K562 (cell line): ENCODE measurements at regions not wholly inside any gene's neighbourhood (a gene's known extent, or its start where the extent isn't known, plus 50 kb on each side); places are given as distances from the start of the nearest gene placed in this dataset.

ENCODE experiments used
- ATAC-seq: fragments of 200-7000 bp; cut with Tn5 transposase; 3 replicates; pipeline ENCODE4 v1.9.1; 2020; ENCODE audit warnings: moderate library complexity
- BruUV-seq: library from RNA; stranded (reverse); fragments of 400-500 nt; replicated peaks from 2 replicates; lab custom pipeline; 2021; lab: Mats Ljungman, UMichigan
- CTCF ChIA-PET: fragments of 300-600 bp; formaldehyde crosslinking; extraction: SDS; loops from one replicate; lab custom pipeline; 2021; ENCODE audit warnings: low intra/inter-chr PET ratio; lab: Yijun Ruan, JAX
- POLR2A ChIA-PET: fragments of 300-600, 350-650 bp; sonication (Branson Sonifier 250); formaldehyde crosslinking; extraction: SDS; loops from one replicate; lab custom pipeline; 2021; ENCODE audit warnings: antibody characterized with exemption, inconsistent platforms; lab: Yijun Ruan, JAX
- DNase-seq, 4 experiments: peaks; one replicate each; pipeline versions ENCODE4 v3.0.0 to v3.0.0-alpha.2; 2011 to 2018; ENCODE audit warnings: low spot score in 3 of 4, mixed read lengths in 3 of 4; ENCODE audit errors: extremely low read depth in 1 of 4
- FAIRE-seq: peaks from 2 replicates; lab custom pipeline; 2011; peaks lifted over from hg19 to GRCh38; lab: Jason Lieb, UNC
- H2AFZ ChIP-seq: 2 replicates; pipeline ENCODE4 v1.6.0; 2011; ENCODE audit warnings: low read depth, low read length, control low read depth, inconsistent platforms
- H3K27ac ChIP-seq: fragments of 200-600 bp; 3 replicates; pipeline ENCODE4 v1.8.0; 2011; ENCODE audit warnings: low read depth, mild to moderate bottlenecking, control low read depth, inconsistent platforms, low read length, moderate library complexity, mixed read lengths; ENCODE audit errors: extremely low read depth
- H3K27me3 ChIP-seq, 2 experiments: fragments of 300-600 bp in 1 of 2; 2 replicates in 1 of 2; 3 replicates in 1 of 2; pipeline versions ENCODE4 v1.6.0 to v1.8.0; 2011; ENCODE audit warnings: inconsistent platforms in 2 of 2, low read length in 2 of 2, mild to moderate bottlenecking in 1 of 2, mixed read lengths in 1 of 2, moderate library complexity in 1 of 2; ENCODE audit not compliant: control insufficient read depth in 2 of 2, insufficient read depth in 2 of 2
- H3K36me3 ChIP-seq: fragments of 300-600 bp; 3 replicates; pipeline ENCODE4 v1.8.0; 2011; ENCODE audit warnings: mild to moderate bottlenecking, low read length, inconsistent platforms; ENCODE audit not compliant: control insufficient read depth, insufficient read depth
- H3K4me1 ChIP-seq, 2 experiments: fragments of 200-600 bp in 1 of 2; replicated peaks in 1 of 2; 2 replicates in 1 of 2; 3 replicates in 1 of 2; pipeline versions ENCODE4 v1.5.1 to v1.8.0; 2011; ENCODE audit warnings: inconsistent platforms in 2 of 2, low read length in 2 of 2, mild to moderate bottlenecking in 1 of 2, mixed read lengths in 1 of 2, moderate library complexity in 1 of 2; ENCODE audit not compliant: control insufficient read depth in 2 of 2, insufficient read depth in 2 of 2
- H3K4me2 ChIP-seq: 2 replicates; pipeline ENCODE4 v1.6.1; 2011; ENCODE audit warnings: low read length, control low read depth, inconsistent platforms, mixed read lengths; ENCODE audit not compliant: insufficient read depth
- H3K4me3 ChIP-seq: fragments of 200-600 bp; sonication (generic), shearing (Covaris generic); 2 replicates; pipeline ENCODE4 v1.5.1; 2016; ENCODE audit warnings: control low read depth, inconsistent platforms
- H3K79me2 ChIP-seq: fragments of 200-600 bp; 3 replicates; pipeline ENCODE4 v1.8.0; 2011; ENCODE audit warnings: low read length, inconsistent platforms; ENCODE audit not compliant: control insufficient read depth, insufficient read depth
- H3K9ac ChIP-seq, 2 experiments: 2 replicates each; pipeline versions ENCODE4 v1.6.0 to v1.6.1; 2011; ENCODE audit warnings: low read depth in 2 of 2, low read length in 2 of 2, control low read depth in 1 of 2, inconsistent platforms in 1 of 2, mild to moderate bottlenecking in 1 of 2, mixed read lengths in 1 of 2; ENCODE audit not compliant: insufficient read depth in 1 of 2
- H3K9me1 ChIP-seq: one replicate; pipeline ENCODE4 v1.6.0; 2011; ENCODE audit warnings: inconsistent platforms, mild to moderate bottlenecking, low read length, moderate library complexity; ENCODE audit not compliant: control insufficient read depth, insufficient read depth
- H3K9me3 ChIP-seq: replicated peaks from 2 replicates; pipeline ENCODE4 v1.5.1; 2011; ENCODE audit warnings: low read depth, low read length, inconsistent platforms; ENCODE audit not compliant: control insufficient read depth, insufficient read depth
- H4K20me1 ChIP-seq: replicated peaks from 2 replicates; pipeline ENCODE4 v1.6.1; 2011; ENCODE audit warnings: low read length, inconsistent platforms, mixed read lengths; ENCODE audit not compliant: control insufficient read depth, insufficient read depth
- BRD9 ChIP-seq: fragments of 450-650 bp; IDR thresholded peaks from 2 replicates; pipeline ENCODE4 v1.6.1; 2018; ENCODE audit warnings: low read depth; ENCODE audit not compliant: partially characterized antibody
- CBX8 ChIP-seq: fragments of 200-600 bp; sonication (generic); IDR thresholded peaks from 2 replicates; pipeline ENCODE4 v1.6.1; 2012; ENCODE audit warnings: borderline replicate concordance, mixed run types, low read depth, mild to moderate bottlenecking, moderate library complexity, mixed read lengths, low read length, control low read depth, inconsistent platforms; ENCODE audit not compliant: poor library complexity, severe bottlenecking; ENCODE audit errors: extremely low read depth
- FOXP1 ChIP-seq: sonication (generic); formaldehyde crosslinking; IDR thresholded peaks from 2 replicates; pipeline ENCODE4 v1.8.0; 2022; ENCODE audit warnings: mild to moderate bottlenecking, missing genetic modification reagents
- FUS ChIP-seq: fragments of 200-400 bp; formaldehyde crosslinking; optimal IDR thresholded peaks from 2 replicates; pipeline ENCODE3; 2017; ENCODE audit warnings: low read depth, low read length
- HDAC6 ChIP-seq: IDR thresholded peaks from 2 replicates; pipeline ENCODE4 v1.6.1; 2012; ENCODE audit warnings: low read depth, mild to moderate bottlenecking, control low read depth, inconsistent platforms, low read length, moderate library complexity
- HMBOX1 ChIP-seq: sonication (generic); IDR thresholded peaks from 2 replicates; pipeline ENCODE4 v1.6.1; 2016
- KDM4B ChIP-seq, 2 experiments: fragments of 450-650 bp in 1 of 2; sonication (generic) in 1 of 2; IDR thresholded peaks; 2 replicates each; pipeline ENCODE4 v1.6.1; 2016 to 2017; ENCODE audit warnings: borderline replicate concordance in 2 of 2, antibody characterized with exemption in 1 of 2, low read depth in 1 of 2, mild to moderate bottlenecking in 1 of 2
- PREB ChIP-seq: sonication (generic); formaldehyde crosslinking; IDR thresholded peaks from 2 replicates; pipeline ENCODE4 v1.8.1; 2023; ENCODE audit warnings: mild to moderate bottlenecking, missing genetic modification reagents
- TFE3 ChIP-seq: fragments of 450-650 bp; formaldehyde crosslinking; IDR thresholded peaks from 2 replicates; pipeline ENCODE4 v1.4.0; 2020; ENCODE audit warnings: mild to moderate bottlenecking, mixed read lengths
- ZFX ChIP-seq: sonication (generic); formaldehyde crosslinking; IDR thresholded peaks from 2 replicates; pipeline ENCODE4 v1.8.0; 2022; ENCODE audit warnings: mild to moderate bottlenecking, missing genetic modification reagents, moderate library complexity
- ZMIZ1 ChIP-seq, 2 experiments: fragments of 150-350 bp in 1 of 2; IDR thresholded peaks; 2 replicates each; pipeline ENCODE4 v1.6.1; 2012 to 2016; ENCODE audit warnings: low read depth in 2 of 2, low read length in 2 of 2, mild to moderate bottlenecking in 1 of 2, moderate library complexity in 1 of 2
- ZNF561 ChIP-seq: fragments of 450-650 bp; formaldehyde crosslinking; conservative IDR thresholded peaks from 2 replicates; pipeline ENCODE4 v1.4.0; 2020; ENCODE audit warnings: mild to moderate bottlenecking, moderate library complexity
- ZNF785 ChIP-seq: fragments of 250-450 bp; sonication (Bioruptor Pico); IDR thresholded peaks from 2 replicates; pipeline ENCODE4 v1.4.0; 2020; ENCODE audit warnings: mild to moderate bottlenecking
- WGBS: fragments of 100-300 bp; shearing (Covaris generic); methylation state at CpG from one replicate; pipeline ENCODE4 v1.1.6; 2016; ENCODE audit warnings: low coverage, mixed read lengths; ENCODE audit not compliant: insufficient coverage; ENCODE audit errors: missing lambda C conversion rate; 5-methylcytosine and 5-hydroxymethylcytosine counted together
- in situ Hi-C: fragments of 300-500 bp; cut with MboI; formaldehyde crosslinking; loops from 4 replicates; pipeline ENCODE4 v1.15.0; 2018; ENCODE audit warnings: inconsistent platforms, mixed read lengths
- intact Hi-C: fragments of 100-400 bp; cut with micrococcal nuclease; formaldehyde crosslinking; loops from 2 replicates; pipeline ENCODE4 v1.14.2; 2022

GRCh38 chr2:23050388-23050787, 334.6 kb upstream of the KLHL29 start:
- in situ Hi-C loops: no loop called here
- no peak for TF ChIP-seq ZFX (CRISPR knock-in tag)
- TF ChIP-seq PREB (CRISPR knock-in tag): no peak
- no peak for TF ChIP-seq KDM4B (IDR thresholded peaks at IDR 0.05; ENCODE audit: borderline replicate concordance in 2 of 2, low read depth in 1 of 2)
- TF ChIP-seq FUS: no peak
- TF ChIP-seq BRD9: no peak
- TF ChIP-seq TFE3 (CRISPR knock-in tag): no peak
- no peak for TF ChIP-seq ZMIZ1 (IDR thresholded peaks at IDR 0.05; ENCODE audit: low read depth in 2 of 2, low read length in 2 of 2)
- TF ChIP-seq HMBOX1: no peak
- TF ChIP-seq ZNF785 (CRISPR knock-in tag): no peak
- no peak for TF ChIP-seq ZNF561 (CRISPR knock-in tag)
- no peak for TF ChIP-seq CBX8
- no peak for TF ChIP-seq HDAC6
- no peak for TF ChIP-seq FOXP1 (CRISPR knock-in tag)

More at GRCh38 chr2:23050388-23050787, 334.6 kb upstream of the KLHL29 start:
- Histone ChIP-seq H3K9ac (no peak overlapping the region), H3K4me1 (no peaks in the 10 kb centered on the region), H3K9me1 (no peaks in the 10 kb centered on the region), H4K20me1 (no peaks in the 10 kb centered on the region), H3K4me3 (no peak overlapping the region), H3K79me2 (no peaks in the 10 kb centered on the region), H3K4me2 (no peak overlapping the region), H3K36me3 (no peaks in the 10 kb centered on the region), H3K27ac (no peak overlapping the region), H2AFZ (no peak overlapping the region), H3K9me3 (no peaks in the 10 kb centered on the region), H3K27me3 (no peaks in the 10 kb centered on the region)
- POLR2A ChIA-PET: no interaction called here
- DNase-seq: no peak
- no peak for ATAC-seq
- no peak for FAIRE-seq
- intact Hi-C loops: no loop called here
- no TSS peak for BruUV-seq
- CTCF ChIA-PET: no interaction called here
- 0% methylated on average over 2 of the region's 2 CpGs for WGBS
